ENCODE measurements at regions not wholly inside any gene's neighbourhood (a gene's known extent, or its start where the extent isn't known, plus 50 kb on each side); places are given as distances from the start of the nearest gene placed in this dataset.
"Not testable (repeated sequence)": the region's sequence is repeated elsewhere in the genome, so short reads cannot be mapped to it uniquely, and the experiment has no call there.

DNA sequence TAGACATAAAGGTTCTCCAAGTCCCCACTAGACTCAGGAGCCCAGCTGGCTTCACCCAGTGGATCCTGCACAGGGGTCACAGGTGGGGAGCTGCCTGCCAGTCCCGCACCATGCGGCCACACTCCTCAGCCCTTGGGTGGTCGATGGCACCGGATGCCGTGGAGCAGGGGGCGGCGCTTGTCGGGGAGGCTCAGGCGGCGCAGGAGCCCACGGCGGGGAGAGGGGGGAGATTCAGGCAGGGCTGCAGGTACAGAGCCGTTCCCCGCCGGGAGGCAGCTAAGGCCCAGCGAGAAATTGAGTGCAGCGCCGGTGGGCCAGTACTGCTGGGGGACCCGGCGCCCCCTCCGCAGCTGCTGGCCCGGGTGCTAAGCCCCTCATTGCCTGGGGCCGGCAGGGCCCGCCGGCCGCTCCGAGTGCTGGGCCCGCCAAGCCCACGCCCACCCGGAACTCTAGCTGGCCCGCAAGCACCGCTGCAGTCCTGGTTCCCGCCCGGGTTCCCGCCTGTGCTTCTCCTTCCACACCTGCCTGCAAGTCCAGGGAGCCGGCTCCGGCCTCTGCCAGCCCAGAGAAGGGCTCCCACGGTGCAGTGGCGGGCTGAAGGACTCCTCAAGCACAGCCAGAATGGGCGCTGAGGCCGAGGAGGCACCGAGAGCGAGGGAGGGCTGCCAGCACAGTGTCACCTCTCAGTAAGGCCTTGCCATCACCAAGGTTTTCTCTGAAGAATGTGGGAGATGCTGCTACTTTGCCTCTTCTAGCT is 58.4 kb upstream of the PPP1R12A start:
- Histone ChIP-seq H3K4me3 (no peak overlapping the region), H3K9me3 (no peaks in the 10 kb centered on the region), H3K27ac (no peak overlapping the region), H3K27me3 (replicated peaks; ENCODE audit: insufficient read depth) (no peaks in the 10 kb centered on the region), H3K4me1 (ENCODE audit: control insufficient read depth in 1 of 2, low read depth in 2 of 2) (peaks cover 0 to 14% of the 10 kb centered on the region in 2 donors), H3K36me3 (no peaks in the 10 kb centered on the region)
- no peak for ATAC-seq (ENCODE audit: insufficient number of reproducible peaks, low FRiP score, low read depth)
- DNase-seq (ENCODE audit: low spot score): no peak
- TF ChIP-seq, protein P1, sequence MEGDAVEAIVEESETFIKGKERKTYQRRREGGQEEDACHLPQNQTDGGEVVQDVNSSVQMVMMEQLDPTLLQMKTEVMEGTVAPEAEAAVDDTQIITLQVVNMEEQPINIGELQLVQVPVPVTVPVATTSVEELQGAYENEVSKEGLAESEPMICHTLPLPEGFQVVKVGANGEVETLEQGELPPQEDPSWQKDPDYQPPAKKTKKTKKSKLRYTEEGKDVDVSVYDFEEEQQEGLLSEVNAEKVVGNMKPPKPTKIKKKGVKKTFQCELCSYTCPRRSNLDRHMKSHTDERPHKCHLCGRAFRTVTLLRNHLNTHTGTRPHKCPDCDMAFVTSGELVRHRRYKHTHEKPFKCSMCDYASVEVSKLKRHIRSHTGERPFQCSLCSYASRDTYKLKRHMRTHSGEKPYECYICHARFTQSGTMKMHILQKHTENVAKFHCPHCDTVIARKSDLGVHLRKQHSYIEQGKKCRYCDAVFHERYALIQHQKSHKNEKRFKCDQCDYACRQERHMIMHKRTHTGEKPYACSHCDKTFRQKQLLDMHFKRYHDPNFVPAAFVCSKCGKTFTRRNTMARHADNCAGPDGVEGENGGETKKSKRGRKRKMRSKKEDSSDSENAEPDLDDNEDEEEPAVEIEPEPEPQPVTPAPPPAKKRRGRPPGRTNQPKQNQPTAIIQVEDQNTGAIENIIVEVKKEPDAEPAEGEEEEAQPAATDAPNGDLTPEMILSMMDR (IDR thresholded peaks at IDR 0.05): no peak

DNA sequence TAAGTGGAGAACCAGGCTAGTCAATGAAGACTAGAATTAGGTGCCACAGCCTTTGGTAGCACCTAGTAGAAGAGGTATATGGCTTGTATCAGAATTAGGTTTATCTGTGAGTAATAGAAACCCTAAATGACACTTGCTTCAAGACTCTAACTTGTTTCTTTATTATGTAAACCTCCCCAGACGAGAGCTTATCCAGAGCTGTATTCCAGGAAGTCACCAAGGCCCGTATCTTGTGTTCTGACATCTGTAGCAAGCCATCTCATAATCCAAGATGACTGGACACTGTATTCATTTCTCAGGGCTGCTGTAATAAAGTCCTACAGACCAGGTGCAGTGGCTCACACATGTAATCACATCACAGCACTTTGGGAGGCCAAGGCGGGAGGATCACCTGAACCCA is 56.7 kb upstream of the PPP1R12A start:
- no peaks in the 10 kb centered on the region for H3K27me3 ChIP-seq (replicated peaks; ENCODE audit: insufficient read depth)
- H3K36me3 ChIP-seq: no peaks in the 10 kb centered on the region
- no peaks in the 10 kb centered on the region for H3K9me3 ChIP-seq
- H3K27ac ChIP-seq: no peak overlapping the region
- DNase-seq (ENCODE audit: low spot score) (no peak), ATAC-seq (ENCODE audit: insufficient number of reproducible peaks, low FRiP score, low read depth) (no peak)
- no peak overlapping the region for H3K4me3 ChIP-seq
- TF ChIP-seq, protein P1 (IDR thresholded peaks at IDR 0.05): no peak
- H3K4me1 ChIP-seq (ENCODE audit: control insufficient read depth in 1 of 2, low read depth in 2 of 2): peaks cover 0 to 2% of the 10 kb centered on the region in 2 donors

DNA sequence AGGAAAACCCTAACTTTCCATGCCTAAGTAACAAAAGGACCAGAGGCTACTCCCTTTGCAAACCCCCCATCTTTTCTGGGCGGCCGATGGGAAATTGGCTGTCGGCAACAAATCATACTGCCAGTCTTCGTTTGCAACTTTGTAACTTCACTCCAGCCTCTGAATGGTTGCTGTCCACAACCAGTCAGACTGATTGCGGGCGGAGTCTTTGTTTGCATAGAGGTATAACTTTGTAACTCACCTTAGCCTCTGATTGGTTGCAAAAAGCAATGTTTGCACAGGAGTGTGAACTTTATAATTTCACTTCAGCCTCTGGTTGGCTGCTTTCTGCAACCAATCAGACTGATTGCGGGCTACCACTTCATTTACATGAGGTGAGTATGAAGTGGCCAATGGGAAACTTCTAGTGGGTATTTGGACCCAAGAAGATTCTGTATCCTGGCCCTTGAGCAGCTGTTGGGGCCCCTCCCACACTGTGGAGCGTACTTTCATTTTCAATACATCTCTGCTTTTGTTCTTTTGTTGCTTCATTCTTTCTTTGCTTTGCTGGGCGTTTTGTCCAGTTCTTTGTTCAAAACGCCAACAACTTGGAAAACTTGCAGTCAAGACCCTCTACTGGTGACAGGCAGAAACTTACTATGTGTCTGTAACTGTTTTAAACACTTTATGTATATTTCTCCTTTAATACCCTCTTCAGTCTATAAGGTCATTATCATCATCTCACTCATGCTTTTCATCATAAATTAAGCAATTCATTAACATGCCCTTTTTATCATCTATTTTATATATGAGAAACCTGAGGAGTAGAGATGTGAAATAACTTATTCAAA is 55.8 kb upstream of the PPP1R12A start:
- ATAC-seq (ENCODE audit: insufficient number of reproducible peaks, low FRiP score, low read depth); H3K4me1 ChIP-seq (ENCODE audit: control insufficient read depth in 1 of 2, low read depth in 2 of 2); H3K27me3 ChIP-seq (replicated peaks; ENCODE audit: insufficient read depth); H3K36me3 ChIP-seq; DNase-seq (ENCODE audit: low spot score); H3K27ac ChIP-seq; H3K9me3 ChIP-seq: not testable (repeated sequence)
- TF ChIP-seq, protein P1 (IDR thresholded peaks at IDR 0.05): peak; percentile 15
- peak overlapping the region; percentile 38 for H3K4me3 ChIP-seq

DNA sequence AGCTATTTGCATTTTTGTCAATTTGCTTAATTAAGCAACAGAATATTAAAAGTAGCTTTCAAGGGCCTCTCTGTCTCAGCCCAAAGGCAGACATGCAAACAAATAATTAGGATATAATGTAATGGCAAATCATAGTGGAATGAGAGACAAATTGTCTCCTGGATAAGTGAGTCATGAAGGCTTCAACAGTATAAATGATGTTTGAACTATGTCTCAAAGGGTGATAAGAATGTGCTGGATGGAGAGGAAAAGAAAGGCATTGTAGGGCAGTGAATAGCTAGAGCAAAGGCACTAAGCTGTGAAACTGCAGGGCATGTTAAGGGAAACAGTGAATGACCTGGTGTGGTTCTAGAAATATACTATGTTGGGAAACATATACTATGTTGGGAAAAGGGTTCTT is 53.5 kb upstream of the PPP1R12A start:
- Histone ChIP-seq H3K27ac (no peak overlapping the region), H3K9me3 (no peaks in the 10 kb centered on the region), H3K4me3 (no peak overlapping the region), H3K36me3 (no peaks in the 10 kb centered on the region), H3K27me3 (replicated peaks; ENCODE audit: insufficient read depth) (no peaks in the 10 kb centered on the region), H3K4me1 (ENCODE audit: control insufficient read depth in 1 of 2, low read depth in 2 of 2) (no peaks in the 10 kb centered on the region)
- ATAC-seq (ENCODE audit: insufficient number of reproducible peaks, low FRiP score, low read depth): no peak
- no peak for DNase-seq (ENCODE audit: low spot score)
- TF ChIP-seq, protein P1 (IDR thresholded peaks at IDR 0.05): no peak

DNA sequence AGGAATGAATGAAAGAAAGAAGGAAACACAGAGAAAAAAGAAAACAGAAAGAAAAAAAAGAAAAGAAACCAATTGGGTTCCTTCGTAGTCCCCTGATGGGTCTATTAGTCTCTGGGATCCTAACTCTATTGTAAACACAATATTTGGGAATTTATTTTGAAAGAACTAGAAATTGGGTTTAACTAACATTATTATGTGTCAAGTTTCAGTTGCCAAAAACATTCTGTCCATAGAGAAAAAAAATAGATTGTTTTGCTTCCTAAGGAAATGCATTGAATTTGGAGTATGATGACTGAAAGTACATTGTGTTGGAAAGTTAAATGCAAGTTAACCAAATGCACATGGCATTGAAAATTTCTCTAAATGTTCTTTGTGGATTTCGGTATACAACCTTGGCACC is 52.8 kb upstream of the PPP1R12A start:
- ATAC-seq (ENCODE audit: insufficient number of reproducible peaks, low FRiP score, low read depth): no peak
- Histone ChIP-seq H3K27me3 (replicated peaks; ENCODE audit: insufficient read depth) (no peaks in the 10 kb centered on the region), H3K9me3 (no peaks in the 10 kb centered on the region), H3K4me1 (ENCODE audit: control insufficient read depth in 1 of 2, low read depth in 2 of 2) (no peaks in the 10 kb centered on the region), H3K4me3 (no peak overlapping the region), H3K36me3 (no peaks in the 10 kb centered on the region), H3K27ac (no peak overlapping the region)
- TF ChIP-seq, protein P1 (IDR thresholded peaks at IDR 0.05): no peak
- no peak for DNase-seq (ENCODE audit: low spot score)
